Hepatocyte (in vitro differentiated cells): ENCODE measurements at regions not wholly inside any gene's neighbourhood (a gene's known extent, or its start where the extent isn't known, plus 50 kb on each side); places are given as distances from the start of the nearest gene placed in this dataset.

Source experiments
- DNase-seq: peaks from one replicate; pipeline ENCODE4 v3.0.0-alpha.2; 2016; ENCODE audit warnings: low spot score
- H2AFZ ChIP-seq: fragments of 200-600 bp; sonication (generic); 2 replicates; pipeline ENCODE4 v1.6.0; 2016; ENCODE audit warnings: antibody characterized with exemption, mild to moderate bottlenecking
- H3K27ac ChIP-seq: fragments of 200-600 bp; sonication (generic); 2 replicates; pipeline ENCODE4 v1.5.1; 2016; ENCODE audit warnings: mild to moderate bottlenecking
- H3K27me3 ChIP-seq: fragments of 200-600 bp; sonication (generic); 2 replicates; pipeline ENCODE4 v1.6.1; 2016
- H3K36me3 ChIP-seq: fragments of 200-600 bp; sonication (generic); replicated peaks from 2 replicates; pipeline ENCODE4 v1.5.1; 2016; ENCODE audit warnings: low read depth; ENCODE audit not compliant: insufficient read depth
- H3K4me1 ChIP-seq: fragments of 200-600 bp; sonication (generic); 2 replicates; pipeline ENCODE4 v1.5.1; 2016; ENCODE audit warnings: mild to moderate bottlenecking, moderate library complexity; ENCODE audit not compliant: insufficient read depth
- H3K4me2 ChIP-seq: fragments of 200-600 bp; sonication (generic); 2 replicates; pipeline ENCODE4 v1.6.0; 2016
- H3K4me3 ChIP-seq: fragments of 200-600 bp; sonication (generic); 2 replicates; pipeline ENCODE4 v1.5.1; 2016; ENCODE audit warnings: mild to moderate bottlenecking
- H3K79me2 ChIP-seq: fragments of 200-600 bp; sonication (generic); 2 replicates; pipeline ENCODE4 v1.6.0; 2017; ENCODE audit warnings: mild to moderate bottlenecking
- H3K9me2 ChIP-seq: fragments of 200-600 bp; sonication (generic); replicated peaks from 2 replicates; pipeline ENCODE4 v1.6.0; 2017; ENCODE audit warnings: mild to moderate bottlenecking; ENCODE audit not compliant: insufficient read depth
- H3K9me3 ChIP-seq: fragments of 200-600 bp; sonication (generic); 2 replicates; pipeline ENCODE4 v1.5.1; 2016; ENCODE audit warnings: low read depth, mild to moderate bottlenecking
- H4K20me1 ChIP-seq: fragments of 200-600 bp; sonication (generic); 2 replicates; pipeline ENCODE4 v1.6.0; 2016; ENCODE audit warnings: mild to moderate bottlenecking; ENCODE audit not compliant: insufficient read depth, poor library complexity, severe bottlenecking
- CTCF ChIP-seq: fragments of 200-600 bp; sonication (generic); IDR thresholded peaks from 2 replicates; pipeline ENCODE4 v1.5.1; 2016; ENCODE audit warnings: antibody characterized with exemption, mild to moderate bottlenecking; ENCODE audit not compliant: poor library complexity
- EZH2 ChIP-seq: fragments of 200-600 bp; sonication (generic); IDR thresholded peaks from 2 replicates; pipeline ENCODE4 v1.6.1; 2016; ENCODE audit warnings: antibody characterized with exemption, mild to moderate bottlenecking, borderline replicate concordance
- EZH2phosphoT487 ChIP-seq: fragments of 200-600 bp; sonication (generic); IDR thresholded peaks from one replicate; pipeline ENCODE4 v1.6.1; 2018; ENCODE audit warnings: antibody characterized with exemption, mild to moderate bottlenecking, low read depth, moderate library complexity; ENCODE audit not compliant: unreplicated experiment, severe bottlenecking
- WGBS: methylation state at CpG from one replicate; pipeline ENCODE4 v1.1.6; 2016; ENCODE audit warnings: low lambda C conversion rate; ENCODE audit errors: missing lambda C conversion rate; 5-methylcytosine and 5-hydroxymethylcytosine counted together

GRCh38 chr4:66906314-66906713 lies 639.0 kb downstream of the CENPC start:
- TF ChIP-seq EZH2phosphoT487 (no peak), CTCF (no peak), EZH2 (no peak)
- WGBS = 11% methylated on average over 2 of the region's 2 CpGs

GRCh38 chr4:66899422-66900065 lies 645.8 kb downstream of the CENPC start:
- Histone ChIP-seq H3K27me3 (no peaks in the 10 kb centered on the region), H3K9me2 (no peaks in the 10 kb centered on the region), H2AFZ (no peak overlapping the region), H3K4me3 (no peak overlapping the region), H3K27ac (no peak overlapping the region), H3K79me2 (no peaks in the 10 kb centered on the region), H3K9me3 (peaks cover 3% of the 10 kb centered on the region), H4K20me1 (no peaks in the 10 kb centered on the region), H3K4me1 (no peaks in the 10 kb centered on the region), H3K36me3 (no peaks in the 10 kb centered on the region), H3K4me2 (no peak overlapping the region)
- no peak for DNase-seq
- TF ChIP-seq EZH2phosphoT487 = no peak
- no peak for TF ChIP-seq EZH2
- no peak for TF ChIP-seq CTCF
- 98% methylated on average over 20 of the region's 26 CpGs for WGBS

More at GRCh38 chr4:66906314-66906713, 639.0 kb downstream of the CENPC start:
- DNase-seq = no peak
- no peaks in the 10 kb centered on the region for H4K20me1 ChIP-seq
- no peak overlapping the region for H3K27ac ChIP-seq
- H3K9me3 ChIP-seq = peaks cover 3% of the 10 kb centered on the region
- H3K4me2 ChIP-seq = no peak overlapping the region
- no peaks in the 10 kb centered on the region for H3K9me2 ChIP-seq
- H3K4me1 ChIP-seq = no peaks in the 10 kb centered on the region
- no peaks in the 10 kb centered on the region for H3K79me2 ChIP-seq
- H2AFZ ChIP-seq = no peak overlapping the region
- no peaks in the 10 kb centered on the region for H3K36me3 ChIP-seq
- no peak overlapping the region for H3K4me3 ChIP-seq
- H3K27me3 ChIP-seq = no peaks in the 10 kb centered on the region

GRCh38 chr4:66893807-66894206 lies 651.5 kb downstream of the CENPC start:
- Histone ChIP-seq H4K20me1 (no peaks in the 10 kb centered on the region), H3K27ac (no peak overlapping the region), H3K27me3 (no peaks in the 10 kb centered on the region), H3K9me2 (no peaks in the 10 kb centered on the region), H3K4me1 (no peaks in the 10 kb centered on the region), H2AFZ (no peak overlapping the region), H3K36me3 (no peaks in the 10 kb centered on the region), H3K79me2 (no peaks in the 10 kb centered on the region), H3K4me3 (no peak overlapping the region), H3K9me3 (no peaks in the 10 kb centered on the region), H3K4me2 (no peak overlapping the region)
- TF ChIP-seq EZH2 = no peak
- no peak for TF ChIP-seq CTCF
- no peak for TF ChIP-seq EZH2phosphoT487
- DNase-seq = no peak
- 84% methylated on average over 1 of the region's 1 CpG for WGBS

DNA sequence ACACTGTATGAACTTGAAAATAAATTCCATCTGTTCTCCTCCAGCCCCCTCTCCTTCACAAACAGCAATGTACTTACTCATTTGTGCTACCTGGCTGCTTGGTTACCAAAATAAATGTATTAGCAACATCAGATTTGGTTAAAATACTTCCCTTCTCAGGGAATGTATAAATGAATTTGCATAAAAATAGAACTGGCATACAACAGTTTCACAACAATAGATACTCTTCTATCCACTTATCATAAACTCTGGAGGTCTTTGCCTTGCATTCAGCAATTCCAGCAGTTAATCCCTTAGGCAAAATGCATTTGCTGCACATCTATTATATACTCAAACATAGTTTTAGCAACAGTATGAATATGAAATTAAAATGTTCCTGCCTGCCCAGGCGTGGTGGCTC lies 658.2 kb downstream of the CENPC start:
- H3K4me2 ChIP-seq = no peak overlapping the region
- no peaks in the 10 kb centered on the region for H3K9me2 ChIP-seq
- TF ChIP-seq CTCF = no peak
- WGBS = 83% methylated on average over 1 of the region's 1 CpG
- no peak overlapping the region for H3K4me3 ChIP-seq
- no peaks in the 10 kb centered on the region for H3K79me2 ChIP-seq
- no peak overlapping the region for H3K27ac ChIP-seq
- H3K4me1 ChIP-seq = no peaks in the 10 kb centered on the region
- H3K36me3 ChIP-seq = no peaks in the 10 kb centered on the region
- no peak for DNase-seq
- H2AFZ ChIP-seq = no peak overlapping the region
- no peaks in the 10 kb centered on the region for H3K9me3 ChIP-seq
- no peaks in the 10 kb centered on the region for H3K27me3 ChIP-seq
- H4K20me1 ChIP-seq = no peaks in the 10 kb centered on the region
